ENCODE measurements at regions not wholly inside any gene's neighbourhood (a gene's known extent, or its start where the extent isn't known, plus 50 kb on each side); places are given as distances from the start of the nearest gene placed in this dataset.
A peak's percentile ranks its signal among the peaks of the same experiment; 100 is the strongest.

GRCh38 chr3:158911586-158911985, 109.7 kb downstream of the MFSD1 start:
- ChIA-PET CTCF (ENCODE audit: unreplicated experiment) (no interaction called here), POLR2A (no interaction called here)
- Histone ChIP-seq H3K4me2 (ENCODE audit: low read length) (no peak overlapping the region), H2AFZ (ENCODE audit: low read length) (no peak overlapping the region), H3K27ac (ENCODE audit: low read depth, low read length, poor library complexity, severe bottlenecking) (no peak overlapping the region), H3K36me3 (ENCODE audit: insufficient read depth, low read length) (no peaks in the 10 kb centered on the region), H3K9me2 (ENCODE audit: insufficient read depth, low read length) (no peaks in the 10 kb centered on the region), H3K9me3 (ENCODE audit: low read length) (no peaks in the 10 kb centered on the region), H4K20me1 (ENCODE audit: insufficient read depth, low read length) (no peaks in the 10 kb centered on the region), H3K4me1 (ENCODE audit: insufficient read depth, low read length, poor library complexity, severe bottlenecking) (no peaks in the 10 kb centered on the region), H3K4me3 (ENCODE audit: low read depth, low read length, poor library complexity, severe bottlenecking) (no peak overlapping the region), H3K79me2 (ENCODE audit: insufficient read depth, low read depth, low read length) (no peaks in the 10 kb centered on the region)
- BruUV-seq (replicated peaks) = no TSS peak
- TF ChIP-seq CTCF (conservative IDR thresholded peaks at IDR 0.05; ENCODE audit: low read length) (no peak), EZH2phosphoT487 (IDR thresholded peaks at IDR 0.05; ENCODE audit: borderline replicate concordance, low read depth, low read length) (no peak)
- intact Hi-C loops (cut with micrococcal nuclease; ENCODE audit: unreplicated experiment) = no loop called here
- DNase-seq (ENCODE audit: low spot score) = no peak

- no peaks in the 10 kb centered on the region for H3K9me3 ChIP-seq (ENCODE audit: low read length)
- H3K36me3 ChIP-seq (ENCODE audit: insufficient read depth, low read length) = no peaks in the 10 kb centered on the region
- no peaks in the 10 kb centered on the region for H4K20me1 ChIP-seq (ENCODE audit: insufficient read depth, low read length)
- H3K4me3 ChIP-seq (ENCODE audit: low read depth, low read length, poor library complexity, severe bottlenecking) = no peak overlapping the region
- no peaks in the 10 kb centered on the region for H3K79me2 ChIP-seq (ENCODE audit: insufficient read depth, low read depth, low read length)
- TF ChIP-seq CTCF (conservative IDR thresholded peaks at IDR 0.05; ENCODE audit: low read length) = peak; percentile 44
- TF ChIP-seq EZH2phosphoT487 (IDR thresholded peaks at IDR 0.05; ENCODE audit: borderline replicate concordance, low read depth, low read length) = no peak
- H2AFZ ChIP-seq (ENCODE audit: low read length) = no peak overlapping the region
- intact Hi-C loops (cut with micrococcal nuclease; ENCODE audit: unreplicated experiment) = no loop called here
- no TSS peak for BruUV-seq (replicated peaks)
- no peaks in the 10 kb centered on the region for H3K9me2 ChIP-seq (ENCODE audit: insufficient read depth, low read length)
- ChIA-PET POLR2A (no interaction called here), CTCF (ENCODE audit: unreplicated experiment) (no interaction called here)
- H3K27ac ChIP-seq (ENCODE audit: low read depth, low read length, poor library complexity, severe bottlenecking) = no peak overlapping the region
- H3K4me1 ChIP-seq (ENCODE audit: insufficient read depth, low read length, poor library complexity, severe bottlenecking) = no peaks in the 10 kb centered on the region
- no peak for DNase-seq (ENCODE audit: low spot score)
- H3K4me2 ChIP-seq (ENCODE audit: low read length) = no peak overlapping the region
Observed at GRCh38 chr3:158912188-158912587, 110.3 kb downstream of the MFSD1 start.

- H3K4me1 ChIP-seq (ENCODE audit: insufficient read depth, low read length, poor library complexity, severe bottlenecking) = no peaks in the 10 kb centered on the region
- no peaks in the 10 kb centered on the region for H3K9me3 ChIP-seq (ENCODE audit: low read length)
- H3K4me2 ChIP-seq (ENCODE audit: low read length) = no peak overlapping the region
- no peaks in the 10 kb centered on the region for H3K79me2 ChIP-seq (ENCODE audit: insufficient read depth, low read depth, low read length)
- intact Hi-C loops (cut with micrococcal nuclease; ENCODE audit: unreplicated experiment) = no loop called here
- no peak for TF ChIP-seq EZH2phosphoT487 (IDR thresholded peaks at IDR 0.05; ENCODE audit: borderline replicate concordance, low read depth, low read length)
- TF ChIP-seq CTCF (conservative IDR thresholded peaks at IDR 0.05; ENCODE audit: low read length) = no peak
- DNase-seq (ENCODE audit: low spot score) = no peak
- ChIA-PET POLR2A (no interaction called here), CTCF (ENCODE audit: unreplicated experiment) (no interaction called here)
- no peak overlapping the region for H3K4me3 ChIP-seq (ENCODE audit: low read depth, low read length, poor library complexity, severe bottlenecking)
- H4K20me1 ChIP-seq (ENCODE audit: insufficient read depth, low read length) = no peaks in the 10 kb centered on the region
- no peak overlapping the region for H3K27ac ChIP-seq (ENCODE audit: low read depth, low read length, poor library complexity, severe bottlenecking)
- no peaks in the 10 kb centered on the region for H3K9me2 ChIP-seq (ENCODE audit: insufficient read depth, low read length)
- H2AFZ ChIP-seq (ENCODE audit: low read length) = no peak overlapping the region
- no peaks in the 10 kb centered on the region for H3K36me3 ChIP-seq (ENCODE audit: insufficient read depth, low read length)
- no TSS peak for BruUV-seq (replicated peaks)
Observed at GRCh38 chr3:158912621-158913020, 110.8 kb downstream of the MFSD1 start.

Data from OCI-LY7 (cell line).